H9 (cell line): ENCODE measurements at regions not wholly inside any gene's neighbourhood (a gene's known extent, or its start where the extent isn't known, plus 50 kb on each side); places are given as distances from the start of the nearest gene placed in this dataset.
A peak's percentile ranks its signal among the peaks of the same experiment; 100 is the strongest.

Experiments
- DNase-seq: peaks from one replicate; pipeline ENCODE4 v3.0.0-alpha.2; 2017
- H2AFZ ChIP-seq: one replicate; pipeline ENCODE4 v1.6.1; 2013; ENCODE audit warnings: mild to moderate bottlenecking, low read length, control low read depth, moderate library complexity
- H2AK5ac ChIP-seq: 2 replicates; pipeline ENCODE4 v1.6.1; 2013; ENCODE audit warnings: low read length, control low read depth, mixed read lengths; ENCODE audit not compliant: insufficient read length
- H2BK120ac ChIP-seq: one replicate; pipeline ENCODE4 v1.6.1; 2013; ENCODE audit warnings: low read depth, mild to moderate bottlenecking, low read length, control low read depth, inconsistent platforms; ENCODE audit not compliant: poor library complexity, severe bottlenecking
- H2BK12ac ChIP-seq: 2 replicates; pipeline ENCODE4 v1.6.1; 2013; ENCODE audit warnings: low read length, control low read depth, mixed read lengths, low read depth; ENCODE audit not compliant: insufficient read length
- H2BK15ac ChIP-seq: 2 replicates; pipeline ENCODE4 v1.6.1; 2013; ENCODE audit warnings: low read depth, low read length, control low read depth
- H2BK20ac ChIP-seq: one replicate; pipeline ENCODE4 v1.6.1; 2013; ENCODE audit warnings: low read depth, mild to moderate bottlenecking, low read length, control low read depth, inconsistent platforms; ENCODE audit not compliant: poor library complexity, severe bottlenecking
- H2BK5ac ChIP-seq: 2 replicates; pipeline ENCODE4 v1.6.1; 2013; ENCODE audit warnings: low read length, control low read depth, mixed read lengths; ENCODE audit not compliant: insufficient read length
- H3K14ac ChIP-seq: 2 replicates; pipeline ENCODE4 v1.6.1; 2013; ENCODE audit warnings: low read length, control low read depth; ENCODE audit not compliant: insufficient read depth
- H3K18ac ChIP-seq: 2 replicates; pipeline ENCODE4 v1.6.1; 2013; ENCODE audit warnings: low read depth, mild to moderate bottlenecking, mixed read lengths, low read length, control low read depth; ENCODE audit not compliant: insufficient read length
- H3K23ac ChIP-seq: 2 replicates; pipeline ENCODE4 v1.6.1; 2013; ENCODE audit warnings: low read length, control low read depth, mixed read lengths, low read depth; ENCODE audit not compliant: insufficient read length
- H3K23me2 ChIP-seq: 2 replicates; pipeline ENCODE4 v1.6.1; 2013; ENCODE audit warnings: low read depth, mild to moderate bottlenecking, mixed read lengths, low read length, control low read depth; ENCODE audit not compliant: insufficient read length, poor library complexity, severe bottlenecking
- H3K27ac ChIP-seq: 2 replicates; pipeline ENCODE4 v1.5.1; 2013; ENCODE audit warnings: low read length, control low read depth, mixed read lengths, low read depth; ENCODE audit not compliant: insufficient read length
- H3K27me3 ChIP-seq: 2 replicates; pipeline ENCODE4 v1.6.1; 2013; ENCODE audit warnings: low read length, control low read depth, inconsistent platforms; ENCODE audit not compliant: insufficient read depth
- H3K4ac ChIP-seq: 2 replicates; pipeline ENCODE4 v1.6.1; 2013; ENCODE audit warnings: low read depth, mild to moderate bottlenecking, control low read depth, inconsistent platforms, low read length, moderate library complexity
- H3K4me1 ChIP-seq: 2 replicates; pipeline ENCODE4 v1.6.1; 2013; ENCODE audit warnings: low read length, control low read depth, inconsistent platforms; ENCODE audit not compliant: insufficient read depth
- H3K4me2 ChIP-seq: 2 replicates; pipeline ENCODE4 v1.6.1; 2013; ENCODE audit warnings: low read length, control low read depth, mixed read lengths; ENCODE audit not compliant: insufficient read length, insufficient read depth
- H3K56ac ChIP-seq: 2 replicates; pipeline ENCODE4 v1.6.1; 2013; ENCODE audit warnings: low read depth, mild to moderate bottlenecking, mixed read lengths, low read length, control low read depth; ENCODE audit not compliant: insufficient read length
- H3K79me1 ChIP-seq: 2 replicates; pipeline ENCODE4 v1.6.1; 2013; ENCODE audit warnings: low read depth, mild to moderate bottlenecking, moderate library complexity, low read length, control low read depth, inconsistent platforms; ENCODE audit not compliant: insufficient read depth, poor library complexity, severe bottlenecking
- H3K79me2 ChIP-seq: 2 replicates; pipeline ENCODE4 v1.6.1; 2013; ENCODE audit warnings: low read length, control low read depth, inconsistent platforms; ENCODE audit not compliant: insufficient read depth
- H3K9ac ChIP-seq: 2 replicates; pipeline ENCODE4 v1.6.1; 2013; ENCODE audit warnings: low read length, control low read depth, mixed read lengths; ENCODE audit not compliant: insufficient read length; ENCODE audit errors: extremely low read depth
- H3K9me3 ChIP-seq: one replicate; pipeline ENCODE4 v1.6.1; 2013; ENCODE audit warnings: low read depth, low read length, inconsistent platforms; ENCODE audit not compliant: control insufficient read depth
- H3T11ph ChIP-seq: one replicate; pipeline ENCODE4 v1.6.1; 2013; ENCODE audit warnings: mild to moderate bottlenecking, low read length, control low read depth, inconsistent platforms
- H4K20me1 ChIP-seq: one replicate; pipeline ENCODE4 v1.6.1; 2013; ENCODE audit not compliant: control insufficient read depth, insufficient read length, insufficient read depth
- H4K5ac ChIP-seq: 2 replicates; pipeline ENCODE4 v1.6.1; 2013; ENCODE audit warnings: low read depth, mild to moderate bottlenecking, mixed read lengths, low read length, control low read depth; ENCODE audit not compliant: insufficient read length
- H4K8ac ChIP-seq: replicated peaks from 2 replicates; pipeline ENCODE4 v1.6.1; 2013; ENCODE audit warnings: low read length, control low read depth, mixed read lengths, low read depth; ENCODE audit not compliant: insufficient read length
- H4K91ac ChIP-seq: 2 replicates; pipeline ENCODE4 v1.6.1; 2013; ENCODE audit warnings: low read depth, mild to moderate bottlenecking, moderate library complexity, mixed read lengths, low read length, control low read depth; ENCODE audit not compliant: insufficient read length
- H3K27ac Mint-ChIP-seq, 3 experiments: 2 replicates in 2 of 3; 3 replicates in 1 of 3; pipeline ENCODE4 v1.8.0; 2020 to 2021; ENCODE audit warnings: mixed read lengths in 3 of 3, mild to moderate bottlenecking in 1 of 3, moderate library complexity in 1 of 3
- H3K27me3 Mint-ChIP-seq: 2 replicates; pipeline ENCODE4 v1.8.0; 2021; ENCODE audit warnings: low read depth, mild to moderate bottlenecking, moderate library complexity, mixed read lengths
- H3K36me3 Mint-ChIP-seq, 3 experiments: 2 replicates in 2 of 3; 3 replicates in 1 of 3; pipeline ENCODE4 v1.8.0; 2020 to 2021; ENCODE audit warnings: low read depth in 3 of 3, mixed read lengths in 3 of 3; ENCODE audit not compliant: insufficient read depth in 1 of 3
- H3K4me1 Mint-ChIP-seq, 2 experiments: 2 replicates each; pipeline ENCODE4 v1.8.0; 2020; ENCODE audit warnings: mixed read lengths in 2 of 2
- H3K4me3 Mint-ChIP-seq, 2 experiments: 2 replicates in 1 of 2; 3 replicates in 1 of 2; pipeline ENCODE4 v1.8.0; 2020 to 2021; ENCODE audit warnings: mild to moderate bottlenecking in 2 of 2, mixed read lengths in 2 of 2, moderate library complexity in 1 of 2
- H3K9me3 Mint-ChIP-seq, 2 experiments: 2 replicates in 1 of 2; 3 replicates in 1 of 2; pipeline ENCODE4 v1.8.0; 2020; ENCODE audit warnings: mild to moderate bottlenecking in 2 of 2, mixed read lengths in 2 of 2, moderate library complexity in 1 of 2
- CTCF ChIP-seq: fragments of 200-600 bp; sonication (generic); conservative IDR thresholded peaks from 3 replicates; pipeline ENCODE4 v1.8.0; 2021; ENCODE audit warnings: antibody characterized with exemption, mild to moderate bottlenecking
- WGBS: extraction: QIAGEN DNeasy Blood & Tissue Kit; methylation state at CpG from one replicate; pipeline ENCODE4 v1.1.7; 2013; ENCODE audit warnings: missing lambda C conversion rate, low lambda C conversion rate, mixed read lengths; ENCODE audit not compliant: insufficient read length; ENCODE audit errors: extremely low coverage; 5-methylcytosine and 5-hydroxymethylcytosine counted together

- no peak for DNase-seq
- Histone ChIP-seq H2BK5ac (no peak overlapping the region), H3T11ph (no peak overlapping the region), H4K8ac (no peak overlapping the region), H3K4me2 (no peak overlapping the region), H3K79me2 (no peaks in the 10 kb centered on the region), H3K23me2 (no peaks in the 10 kb centered on the region), H2BK15ac (no peak overlapping the region), H3K9me3 (no peaks in the 10 kb centered on the region), H3K18ac (no peak overlapping the region), H3K14ac (no peak overlapping the region), H4K91ac (no peak overlapping the region), H4K5ac (no peak overlapping the region), H2AK5ac (no peak overlapping the region), H3K9ac (no peak overlapping the region), H3K4me1 (no peaks in the 10 kb centered on the region), H3K56ac (no peak overlapping the region), H3K79me1 (no peaks in the 10 kb centered on the region), H3K4ac (no peak overlapping the region), H2AFZ (no peak overlapping the region), H2BK12ac (no peak overlapping the region), H2BK20ac (no peak overlapping the region), H3K23ac (no peak overlapping the region), H3K27me3 (no peaks in the 10 kb centered on the region), H3K27ac (no peak overlapping the region), H2BK120ac (no peak overlapping the region), H4K20me1 (no peaks in the 10 kb centered on the region)
- 0 out of 3 replicates have a peak, but pooled peaks have one; percentile 22 for TF ChIP-seq CTCF
- H3K9me3 Mint-ChIP-seq, result peaks cover 10 to 18% of the 10 kb centered on the region in 2 experiments; a peak in 3 of 5 replicates
- H3K27ac Mint-ChIP-seq, result no peak overlapping the region
- peaks cover 3 to 16% (median 6%) of the 10 kb centered on the region in 3 experiments; a peak in 6 of 7 replicates for H3K36me3 Mint-ChIP-seq
- no CpG with 5 or more reads among the region's 3 CpGs for WGBS
- H3K27me3 Mint-ChIP-seq, result peaks cover 1% of the 10 kb centered on the region; the same call in 1 of the 2 replicates
- no peak overlapping the region for H3K4me3 Mint-ChIP-seq
- peaks cover 23 to 27% of the 10 kb centered on the region in 2 experiments for H3K4me1 Mint-ChIP-seq
Measured at GRCh38 chr5:169474226-169474625, 109.3 kb upstream of the SPDL1 start.
